ENCODE measurements at regions not wholly inside any gene's neighbourhood (a gene's known extent, or its start where the extent isn't known, plus 50 kb on each side); places are given as distances from the start of the nearest gene placed in this dataset.

DNA sequence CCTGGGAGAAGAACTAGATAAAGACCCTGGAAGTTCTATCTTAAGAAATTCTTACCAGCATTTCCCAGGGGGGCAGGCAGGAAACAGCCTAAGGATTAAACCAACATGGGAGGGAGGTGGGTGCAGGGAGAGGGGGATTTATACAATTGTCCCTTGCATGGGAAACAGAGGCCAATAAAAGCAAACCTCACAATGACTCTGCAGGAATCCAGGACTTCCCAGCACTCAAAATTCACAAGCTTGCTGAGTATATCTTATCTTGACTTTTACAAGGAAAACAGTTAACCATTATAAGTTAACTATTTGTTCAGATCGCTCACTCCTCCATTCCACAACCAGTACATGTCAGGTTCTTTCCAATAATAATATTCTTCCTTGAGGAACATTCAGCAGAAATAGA, 241.3 kb downstream of the MREG start:
- peaks cover 10% of the 10 kb centered on the region for H3K27me3 ChIP-seq (ENCODE audit: insufficient read depth, poor library complexity, severe bottlenecking)
- no peak for DNase-seq (ENCODE audit: low read depth in 1 of 2, low spot score in 1 of 2)

DNA sequence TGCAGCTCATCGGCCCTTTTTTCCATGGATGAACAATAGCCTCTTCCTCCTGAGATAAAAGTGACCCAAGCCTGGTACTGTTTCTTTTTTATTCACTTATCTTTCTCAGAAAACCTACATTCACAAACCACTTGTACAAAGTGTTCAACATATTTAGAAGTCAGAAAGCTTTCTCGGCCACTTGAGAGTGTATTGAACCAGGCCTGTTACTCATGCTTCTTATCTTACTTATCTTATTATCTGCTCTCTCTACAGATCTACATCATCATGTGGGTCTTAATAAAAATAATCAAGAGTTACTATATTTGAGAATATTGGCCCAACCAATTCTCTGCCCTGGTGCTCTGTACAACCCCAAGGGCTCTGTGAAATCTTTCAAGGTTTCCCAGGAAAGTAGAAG, 242.1 kb downstream of the MREG start:
- Histone ChIP-seq H3K27me3 (ENCODE audit: insufficient read depth, poor library complexity, severe bottlenecking) (peaks cover 14% of the 10 kb centered on the region), H3K4me3 (replicated peaks; ENCODE audit: insufficient read depth, low read length) (no peak overlapping the region), H3K27ac (replicated peaks) (no peak overlapping the region)
- TF ChIP-seq SPI1 (IDR thresholded peaks at IDR 0.05; ENCODE audit: borderline replicate concordance, low read depth) = no peak
- TF ChIP-seq, protein P1, sequence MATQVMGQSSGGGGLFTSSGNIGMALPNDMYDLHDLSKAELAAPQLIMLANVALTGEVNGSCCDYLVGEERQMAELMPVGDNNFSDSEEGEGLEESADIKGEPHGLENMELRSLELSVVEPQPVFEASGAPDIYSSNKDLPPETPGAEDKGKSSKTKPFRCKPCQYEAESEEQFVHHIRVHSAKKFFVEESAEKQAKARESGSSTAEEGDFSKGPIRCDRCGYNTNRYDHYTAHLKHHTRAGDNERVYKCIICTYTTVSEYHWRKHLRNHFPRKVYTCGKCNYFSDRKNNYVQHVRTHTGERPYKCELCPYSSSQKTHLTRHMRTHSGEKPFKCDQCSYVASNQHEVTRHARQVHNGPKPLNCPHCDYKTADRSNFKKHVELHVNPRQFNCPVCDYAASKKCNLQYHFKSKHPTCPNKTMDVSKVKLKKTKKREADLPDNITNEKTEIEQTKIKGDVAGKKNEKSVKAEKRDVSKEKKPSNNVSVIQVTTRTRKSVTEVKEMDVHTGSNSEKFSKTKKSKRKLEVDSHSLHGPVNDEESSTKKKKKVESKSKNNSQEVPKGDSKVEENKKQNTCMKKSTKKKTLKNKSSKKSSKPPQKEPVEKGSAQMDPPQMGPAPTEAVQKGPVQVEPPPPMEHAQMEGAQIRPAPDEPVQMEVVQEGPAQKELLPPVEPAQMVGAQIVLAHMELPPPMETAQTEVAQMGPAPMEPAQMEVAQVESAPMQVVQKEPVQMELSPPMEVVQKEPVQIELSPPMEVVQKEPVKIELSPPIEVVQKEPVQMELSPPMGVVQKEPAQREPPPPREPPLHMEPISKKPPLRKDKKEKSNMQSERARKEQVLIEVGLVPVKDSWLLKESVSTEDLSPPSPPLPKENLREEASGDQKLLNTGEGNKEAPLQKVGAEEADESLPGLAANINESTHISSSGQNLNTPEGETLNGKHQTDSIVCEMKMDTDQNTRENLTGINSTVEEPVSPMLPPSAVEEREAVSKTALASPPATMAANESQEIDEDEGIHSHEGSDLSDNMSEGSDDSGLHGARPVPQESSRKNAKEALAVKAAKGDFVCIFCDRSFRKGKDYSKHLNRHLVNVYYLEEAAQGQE (IDR thresholded peaks at IDR 0.05; ENCODE audit: insufficient replicate concordance, low read depth) = no peak
- TF ChIP-seq, protein P2, sequence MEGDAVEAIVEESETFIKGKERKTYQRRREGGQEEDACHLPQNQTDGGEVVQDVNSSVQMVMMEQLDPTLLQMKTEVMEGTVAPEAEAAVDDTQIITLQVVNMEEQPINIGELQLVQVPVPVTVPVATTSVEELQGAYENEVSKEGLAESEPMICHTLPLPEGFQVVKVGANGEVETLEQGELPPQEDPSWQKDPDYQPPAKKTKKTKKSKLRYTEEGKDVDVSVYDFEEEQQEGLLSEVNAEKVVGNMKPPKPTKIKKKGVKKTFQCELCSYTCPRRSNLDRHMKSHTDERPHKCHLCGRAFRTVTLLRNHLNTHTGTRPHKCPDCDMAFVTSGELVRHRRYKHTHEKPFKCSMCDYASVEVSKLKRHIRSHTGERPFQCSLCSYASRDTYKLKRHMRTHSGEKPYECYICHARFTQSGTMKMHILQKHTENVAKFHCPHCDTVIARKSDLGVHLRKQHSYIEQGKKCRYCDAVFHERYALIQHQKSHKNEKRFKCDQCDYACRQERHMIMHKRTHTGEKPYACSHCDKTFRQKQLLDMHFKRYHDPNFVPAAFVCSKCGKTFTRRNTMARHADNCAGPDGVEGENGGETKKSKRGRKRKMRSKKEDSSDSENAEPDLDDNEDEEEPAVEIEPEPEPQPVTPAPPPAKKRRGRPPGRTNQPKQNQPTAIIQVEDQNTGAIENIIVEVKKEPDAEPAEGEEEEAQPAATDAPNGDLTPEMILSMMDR (IDR thresholded peaks at IDR 0.05; ENCODE audit: insufficient read depth, low read length) = no peak
- no peak for TF ChIP-seq POLR2AphosphoS5 (IDR thresholded peaks at IDR 0.05; ENCODE audit: low read depth)
- no peak for TF ChIP-seq GABPA (IDR thresholded peaks at IDR 0.05; ENCODE audit: low read depth)
- DNase-seq (ENCODE audit: low read depth in 1 of 2, low spot score in 1 of 2) = no peak

More for the DNA sequence above, 241.3 kb downstream of the MREG start:
- Histone ChIP-seq H3K4me3 (replicated peaks; ENCODE audit: insufficient read depth, low read length) (no peak overlapping the region), H3K27ac (replicated peaks) (no peak overlapping the region)
- TF ChIP-seq, protein P2 (IDR thresholded peaks at IDR 0.05; ENCODE audit: insufficient read depth, low read length) = no peak
- TF ChIP-seq GABPA (IDR thresholded peaks at IDR 0.05; ENCODE audit: low read depth) (no peak), SPI1 (IDR thresholded peaks at IDR 0.05; ENCODE audit: borderline replicate concordance, low read depth) (no peak), POLR2AphosphoS5 (IDR thresholded peaks at IDR 0.05; ENCODE audit: low read depth) (no peak)
- TF ChIP-seq, protein P1 (IDR thresholded peaks at IDR 0.05; ENCODE audit: insufficient replicate concordance, low read depth) = no peak

DNA sequence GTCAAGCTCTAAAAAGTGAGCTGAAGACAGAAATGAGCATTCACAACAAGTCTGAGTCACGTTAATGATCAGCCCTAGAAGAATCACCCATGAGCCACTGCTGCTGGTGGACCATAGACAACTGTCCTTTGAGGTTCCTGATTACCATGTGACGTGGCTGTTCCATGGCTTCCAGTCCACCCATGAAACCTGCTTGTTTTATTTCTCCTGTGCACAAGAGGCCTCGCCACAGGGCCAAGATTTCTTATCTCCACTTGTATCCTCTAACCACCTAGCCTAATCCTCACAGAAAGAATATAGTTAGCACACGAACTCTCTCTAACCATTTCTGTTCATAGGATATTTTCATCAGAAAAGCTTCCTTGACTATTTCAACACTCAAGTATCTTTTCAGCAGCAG, 242.7 kb downstream of the MREG start:
- Histone ChIP-seq H3K4me3 (replicated peaks; ENCODE audit: insufficient read depth, low read length) (no peak overlapping the region), H3K27me3 (ENCODE audit: insufficient read depth, poor library complexity, severe bottlenecking) (peaks cover 13% of the 10 kb centered on the region), H3K27ac (replicated peaks) (no peak overlapping the region)
- TF ChIP-seq, protein P2 (IDR thresholded peaks at IDR 0.05; ENCODE audit: insufficient read depth, low read length) = no peak
- TF ChIP-seq GABPA (IDR thresholded peaks at IDR 0.05; ENCODE audit: low read depth) = no peak
- TF ChIP-seq, protein P1 (IDR thresholded peaks at IDR 0.05; ENCODE audit: insufficient replicate concordance, low read depth) = no peak
- no peak for TF ChIP-seq SPI1 (IDR thresholded peaks at IDR 0.05; ENCODE audit: borderline replicate concordance, low read depth)
- DNase-seq (ENCODE audit: low read depth in 1 of 2, low spot score in 1 of 2) = no peak

Measured in HL-60 (cell line).